Uterus (tissue), 3 donors: ENCODE measurements at regions not wholly inside any gene's neighbourhood (a gene's known extent, or its start where the extent isn't known, plus 50 kb on each side); places are given as distances from the start of the nearest gene placed in this dataset.

ENCODE experiments used
- DNase-seq, 2 donors: peaks; one replicate each; pipeline ENCODE4 v3.0.0-alpha.2; 2019 to 2020
- H3K27ac ChIP-seq, 2 donors: fragments of 200-600 bp; sonication (generic); 1 replicate in 1 of 2; 2 replicates in 1 of 2; pipeline ENCODE4 v1.5.1; 2016 to 2018
- H3K27me3 ChIP-seq, 2 donors: fragments of 200-600 bp; sonication (generic); one replicate each; pipeline ENCODE4 v1.5.1; 2018 to 2019; ENCODE audit warnings: control low read depth in 1 of 2
- H3K36me3 ChIP-seq, 2 donors: fragments of 200-600 bp; sonication (generic); one replicate each; pipeline ENCODE4 v1.5.1; 2019; ENCODE audit warnings: control low read depth in 1 of 2
- H3K4me1 ChIP-seq, 2 donors: fragments of 200-600 bp; sonication (generic); one replicate each; pipeline ENCODE4 v1.5.1; 2018 to 2019; ENCODE audit warnings: control low read depth in 1 of 2
- H3K4me3 ChIP-seq, 2 donors: fragments of 200-600 bp; sonication (generic); 1 replicate in 1 of 2; 2 replicates in 1 of 2; pipeline ENCODE4 v1.5.1; 2018 to 2019; ENCODE audit warnings: mild to moderate bottlenecking in 1 of 2
- H3K9me3 ChIP-seq, 2 donors: fragments of 200-600 bp; sonication (generic); one replicate each; pipeline ENCODE4 v1.5.1; 2019; ENCODE audit warnings: control low read depth in 1 of 2
- POLR2A ChIP-seq, 2 donors: fragments of 450-650 bp; IDR thresholded peaks; one replicate each; pipeline ENCODE4 v1.6.1; 2016; ENCODE audit warnings: antibody characterized with exemption in 2 of 2, mild to moderate bottlenecking in 1 of 2, moderate library complexity in 1 of 2
- intact Hi-C: fragments of 100-400 bp; cut with DNase I; formaldehyde crosslinking; loops from one replicate; pipeline ENCODE4 v1.15.1; 2023; ENCODE audit warnings: low total_unique reads
- TF ChIP-seq, protein P1 (sequence below), 4 experiments: fragments of 200-600 bp in 2 of 4; fragments of 450-650 bp in 2 of 4; sonication (generic) in 2 of 4; IDR thresholded peaks; one replicate each; pipeline ENCODE4 v1.5.1; 2016 to 2019; ENCODE audit warnings: antibody characterized with exemption in 4 of 4, mild to moderate bottlenecking in 2 of 4, moderate library complexity in 1 of 4
- donor health status: DM: yes; HTN: yes; CAD: no.

DNA sequence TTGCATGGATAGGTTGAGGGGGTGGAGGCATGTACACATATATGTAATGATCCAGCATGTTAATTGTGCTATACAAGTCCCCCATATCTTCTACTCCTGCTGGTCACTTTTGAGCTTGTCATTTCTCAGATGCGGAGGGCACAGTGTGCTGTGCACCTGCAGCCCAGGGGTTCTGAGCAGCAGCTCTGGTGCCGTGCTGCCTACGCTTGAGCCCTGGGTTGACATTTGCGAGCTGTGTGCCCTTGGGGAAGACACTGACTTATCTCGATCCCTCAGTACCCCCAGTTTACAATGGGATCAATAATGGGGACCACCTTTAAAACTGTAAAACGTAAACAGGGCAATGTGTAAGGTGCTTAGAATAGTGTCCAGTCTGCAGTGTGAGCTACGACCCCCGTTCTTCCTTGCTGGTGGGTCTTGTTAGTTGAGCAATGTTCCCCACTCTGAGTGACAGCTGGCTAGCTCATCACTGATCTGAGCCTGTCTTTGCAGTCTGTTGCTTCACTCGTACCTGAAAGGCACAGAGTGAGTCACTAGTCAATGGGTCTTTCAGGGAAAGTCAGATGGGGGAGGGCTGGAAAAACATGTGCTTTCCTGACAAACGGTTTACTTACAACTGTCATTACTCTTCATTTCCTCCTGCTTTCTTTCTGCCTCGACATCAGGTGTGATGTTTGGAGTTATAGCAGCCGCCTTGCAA lies 91.7 kb downstream of the SLC2A10 start:
- no peaks in the 10 kb centered on the region for H3K9me3 ChIP-seq
- intact Hi-C loops: no loop called here
- H3K4me3 ChIP-seq: no peak overlapping the region
- DNase-seq: no peak
- H3K36me3 ChIP-seq: no peaks in the 10 kb centered on the region
- no peaks in the 10 kb centered on the region for H3K4me1 ChIP-seq
- no peak overlapping the region for H3K27ac ChIP-seq
- H3K27me3 ChIP-seq: no peaks in the 10 kb centered on the region
- TF ChIP-seq, protein P1, sequence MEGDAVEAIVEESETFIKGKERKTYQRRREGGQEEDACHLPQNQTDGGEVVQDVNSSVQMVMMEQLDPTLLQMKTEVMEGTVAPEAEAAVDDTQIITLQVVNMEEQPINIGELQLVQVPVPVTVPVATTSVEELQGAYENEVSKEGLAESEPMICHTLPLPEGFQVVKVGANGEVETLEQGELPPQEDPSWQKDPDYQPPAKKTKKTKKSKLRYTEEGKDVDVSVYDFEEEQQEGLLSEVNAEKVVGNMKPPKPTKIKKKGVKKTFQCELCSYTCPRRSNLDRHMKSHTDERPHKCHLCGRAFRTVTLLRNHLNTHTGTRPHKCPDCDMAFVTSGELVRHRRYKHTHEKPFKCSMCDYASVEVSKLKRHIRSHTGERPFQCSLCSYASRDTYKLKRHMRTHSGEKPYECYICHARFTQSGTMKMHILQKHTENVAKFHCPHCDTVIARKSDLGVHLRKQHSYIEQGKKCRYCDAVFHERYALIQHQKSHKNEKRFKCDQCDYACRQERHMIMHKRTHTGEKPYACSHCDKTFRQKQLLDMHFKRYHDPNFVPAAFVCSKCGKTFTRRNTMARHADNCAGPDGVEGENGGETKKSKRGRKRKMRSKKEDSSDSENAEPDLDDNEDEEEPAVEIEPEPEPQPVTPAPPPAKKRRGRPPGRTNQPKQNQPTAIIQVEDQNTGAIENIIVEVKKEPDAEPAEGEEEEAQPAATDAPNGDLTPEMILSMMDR (IDR thresholded peaks at IDR 0.05): no peak
- no peak for TF ChIP-seq POLR2A (IDR thresholded peaks at IDR 0.05)

DNA sequence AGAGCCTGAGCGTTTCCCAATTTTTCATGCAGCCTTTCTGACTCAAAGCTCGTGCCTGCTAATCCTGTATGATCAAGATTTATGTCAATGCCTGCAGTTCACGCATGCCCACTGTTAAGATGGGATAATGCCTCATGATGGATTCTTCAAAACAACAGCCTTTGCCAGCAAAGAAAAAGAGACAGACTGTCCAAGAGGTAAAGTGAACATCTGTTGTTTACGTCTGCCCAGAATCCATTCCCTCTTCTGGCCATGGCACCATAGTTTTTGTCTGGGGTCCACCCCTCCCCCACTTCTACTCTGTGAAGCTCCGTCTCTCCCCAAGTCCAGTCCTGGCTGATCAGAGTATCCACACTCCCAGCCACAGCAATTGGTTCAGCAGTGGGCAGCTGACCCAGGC lies 91.9 kb upstream of the EYA2 start:
- intact Hi-C loops: no loop called here
- H3K36me3 ChIP-seq: no peaks in the 10 kb centered on the region
- H3K9me3 ChIP-seq: no peaks in the 10 kb centered on the region
- H3K4me1 ChIP-seq: no peaks in the 10 kb centered on the region
- no peak overlapping the region for H3K4me3 ChIP-seq
- TF ChIP-seq, protein P1 (IDR thresholded peaks at IDR 0.05): no peak
- TF ChIP-seq POLR2A (IDR thresholded peaks at IDR 0.05): no peak
- H3K27ac ChIP-seq: no peak overlapping the region
- no peak for DNase-seq
- H3K27me3 ChIP-seq: no peaks in the 10 kb centered on the region

GRCh38 chr20:46803123-46804020 lies 91.3 kb upstream of the EYA2 start:
- Histone ChIP-seq H3K9me3 (no peaks in the 10 kb centered on the region), H3K36me3 (no peaks in the 10 kb centered on the region), H3K27me3 (no peaks in the 10 kb centered on the region), H3K4me3 (no peak overlapping the region), H3K4me1 (no peaks in the 10 kb centered on the region), H3K27ac (no peak overlapping the region)
- intact Hi-C loops: no loop called here
- TF ChIP-seq, protein P1 (IDR thresholded peaks at IDR 0.05): no peak
- TF ChIP-seq POLR2A (IDR thresholded peaks at IDR 0.05): no peak
- DNase-seq: no peak

DNA sequence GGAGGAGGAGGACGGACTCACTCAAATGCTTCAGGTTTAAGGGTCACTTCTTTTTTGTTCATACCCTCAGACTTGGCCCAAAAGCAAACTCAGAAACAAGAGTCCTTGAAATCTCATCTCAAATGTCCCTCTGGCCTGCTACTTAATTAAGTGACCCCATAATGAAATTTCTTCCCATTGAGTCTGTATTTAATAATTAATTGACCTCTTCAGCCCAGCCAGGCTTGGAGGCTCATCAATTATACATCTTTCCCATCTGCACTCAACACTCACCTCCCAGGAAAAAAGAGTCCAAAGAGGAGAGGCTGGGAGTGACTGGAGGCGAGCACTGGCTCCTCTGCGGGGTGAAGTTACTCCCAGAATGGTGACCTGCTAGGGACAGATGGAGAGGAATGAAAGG lies 90.5 kb upstream of the EYA2 start:
- Histone ChIP-seq H3K4me1 (no peaks in the 10 kb centered on the region), H3K27ac (no peak overlapping the region), H3K36me3 (no peaks in the 10 kb centered on the region), H3K27me3 (no peaks in the 10 kb centered on the region), H3K9me3 (no peaks in the 10 kb centered on the region), H3K4me3 (no peak overlapping the region)
- intact Hi-C loops: no loop called here
- TF ChIP-seq POLR2A (IDR thresholded peaks at IDR 0.05): no peak
- TF ChIP-seq, protein P1 (IDR thresholded peaks at IDR 0.05): no peak
- no peak for DNase-seq

DNA sequence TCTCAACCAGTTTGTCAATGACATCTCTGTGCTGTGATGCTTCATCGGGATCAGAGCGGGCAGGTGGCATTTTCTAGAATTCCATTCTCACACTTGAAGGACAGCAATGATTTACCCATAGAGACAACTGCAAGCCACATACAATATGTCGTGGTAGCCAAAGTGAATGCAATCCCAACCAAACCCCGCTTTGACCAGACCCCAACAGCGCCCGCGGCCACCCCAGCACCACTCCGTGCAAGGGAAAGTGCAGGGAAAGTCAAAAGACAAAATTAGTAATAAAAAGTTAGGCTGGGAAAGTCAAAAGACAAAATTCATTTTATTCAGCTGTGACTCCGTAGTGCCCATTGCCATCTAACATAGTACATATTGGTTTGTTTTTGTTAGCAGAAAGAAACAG lies 88.8 kb upstream of the EYA2 start:
- no peaks in the 10 kb centered on the region for H3K36me3 ChIP-seq
- H3K4me3 ChIP-seq: no peak overlapping the region
- H3K27ac ChIP-seq: no peak overlapping the region
- H3K4me1 ChIP-seq: no peaks in the 10 kb centered on the region
- intact Hi-C loops: no loop called here
- no peak for DNase-seq
- no peaks in the 10 kb centered on the region for H3K27me3 ChIP-seq
- H3K9me3 ChIP-seq: no peaks in the 10 kb centered on the region
- no peak for TF ChIP-seq POLR2A (IDR thresholded peaks at IDR 0.05)
- TF ChIP-seq, protein P1 (IDR thresholded peaks at IDR 0.05): no peak
